ENCODE measurements at regions not wholly inside any gene's neighbourhood (a gene's known extent, or its start where the extent isn't known, plus 50 kb on each side); places are given as distances from the start of the nearest gene placed in this dataset.
"Not testable (repeated sequence)": the region's sequence is repeated elsewhere in the genome, so short reads cannot be mapped to it uniquely, and the experiment has no call there.

DNA sequence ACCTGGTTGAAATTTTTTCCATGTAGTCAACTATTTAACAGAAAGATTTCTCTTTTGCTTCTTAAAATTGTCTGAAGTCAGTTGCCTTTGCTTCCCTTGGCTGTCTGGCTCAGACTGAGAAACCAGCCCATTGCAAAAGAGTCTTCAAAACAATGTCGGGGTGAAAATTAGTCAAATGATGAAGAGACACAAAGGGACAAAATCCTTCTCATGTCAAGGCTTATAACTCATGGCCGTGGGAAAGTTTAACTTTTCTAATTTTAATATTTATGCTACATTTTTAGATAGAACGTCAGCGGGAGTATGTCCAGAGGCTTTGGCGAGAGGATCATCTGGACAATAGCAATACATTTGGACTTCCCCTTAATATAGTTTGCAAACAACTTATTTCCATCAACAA, 127.2 kb downstream of the CD164 start:
- no peaks in the 10 kb centered on the region for H3K27me3 ChIP-seq (ENCODE audit: insufficient read depth, insufficient read length)
- DNase-seq (ENCODE audit: low read depth, low spot score), result no peak

DNA sequence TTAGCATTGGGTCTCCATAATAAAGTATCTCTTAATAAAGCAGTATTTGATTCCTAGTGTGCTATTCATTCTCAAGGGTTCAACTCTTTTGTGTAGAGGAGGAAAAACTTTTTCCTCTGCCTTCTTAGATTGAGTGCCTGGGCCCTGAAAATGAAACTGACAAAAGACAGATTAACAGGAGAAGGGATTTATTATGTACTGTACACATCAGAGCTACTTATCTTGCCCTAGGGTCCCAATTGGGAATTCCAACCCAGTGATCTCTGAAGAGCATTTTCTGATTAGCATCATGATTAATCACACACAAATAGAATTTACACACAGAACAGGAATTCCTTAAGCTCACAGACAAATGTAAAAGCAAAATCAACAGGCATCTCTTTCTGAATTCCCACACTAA, 128.9 kb downstream of the CD164 start:
- Histone ChIP-seq H3K9ac (ENCODE audit: insufficient read length, low read depth) (no peak overlapping the region), H3K9me3 (ENCODE audit: insufficient read depth, low read length) (peaks cover 8% of the 10 kb centered on the region), H3K36me3 (ENCODE audit: insufficient read depth, insufficient read length, low read length) (peaks cover 17% of the 10 kb centered on the region), H3K4me1 (ENCODE audit: insufficient read depth, insufficient read length) (no peaks in the 10 kb centered on the region), H3K4me3 (ENCODE audit: insufficient read length, low read depth) (no peak overlapping the region), H3K27me3 (ENCODE audit: insufficient read depth, insufficient read length) (no peaks in the 10 kb centered on the region)
- TF ChIP-seq ZNF274 (IDR thresholded peaks at IDR 0.05; ENCODE audit: low read depth, low read length), result no peak
- TF ChIP-seq YY1 (IDR thresholded peaks at IDR 0.05; ENCODE audit: insufficient read depth, insufficient read length), result no peak
- no peak for TF ChIP-seq SUZ12 (IDR thresholded peaks at IDR 0.05; ENCODE audit: extremely low read depth, insufficient read depth, insufficient read length)
- no peak for DNase-seq (ENCODE audit: low read depth, low spot score)

More for the DNA sequence above, 127.2 kb downstream of the CD164 start:
- peaks cover 17% of the 10 kb centered on the region for H3K36me3 ChIP-seq (ENCODE audit: insufficient read depth, insufficient read length, low read length)
- peaks cover 8% of the 10 kb centered on the region for H3K9me3 ChIP-seq (ENCODE audit: insufficient read depth, low read length)
- no peaks in the 10 kb centered on the region for H3K4me1 ChIP-seq (ENCODE audit: insufficient read depth, insufficient read length)
- H3K9ac ChIP-seq (ENCODE audit: insufficient read length, low read depth), result no peak overlapping the region
- H3K4me3 ChIP-seq (ENCODE audit: insufficient read length, low read depth), result no peak overlapping the region
- no peak for TF ChIP-seq SUZ12 (IDR thresholded peaks at IDR 0.05; ENCODE audit: extremely low read depth, insufficient read depth, insufficient read length)
- no peak for TF ChIP-seq ZNF274 (IDR thresholded peaks at IDR 0.05; ENCODE audit: low read depth, low read length)
- TF ChIP-seq YY1 (IDR thresholded peaks at IDR 0.05; ENCODE audit: insufficient read depth, insufficient read length), result no peak

DNA sequence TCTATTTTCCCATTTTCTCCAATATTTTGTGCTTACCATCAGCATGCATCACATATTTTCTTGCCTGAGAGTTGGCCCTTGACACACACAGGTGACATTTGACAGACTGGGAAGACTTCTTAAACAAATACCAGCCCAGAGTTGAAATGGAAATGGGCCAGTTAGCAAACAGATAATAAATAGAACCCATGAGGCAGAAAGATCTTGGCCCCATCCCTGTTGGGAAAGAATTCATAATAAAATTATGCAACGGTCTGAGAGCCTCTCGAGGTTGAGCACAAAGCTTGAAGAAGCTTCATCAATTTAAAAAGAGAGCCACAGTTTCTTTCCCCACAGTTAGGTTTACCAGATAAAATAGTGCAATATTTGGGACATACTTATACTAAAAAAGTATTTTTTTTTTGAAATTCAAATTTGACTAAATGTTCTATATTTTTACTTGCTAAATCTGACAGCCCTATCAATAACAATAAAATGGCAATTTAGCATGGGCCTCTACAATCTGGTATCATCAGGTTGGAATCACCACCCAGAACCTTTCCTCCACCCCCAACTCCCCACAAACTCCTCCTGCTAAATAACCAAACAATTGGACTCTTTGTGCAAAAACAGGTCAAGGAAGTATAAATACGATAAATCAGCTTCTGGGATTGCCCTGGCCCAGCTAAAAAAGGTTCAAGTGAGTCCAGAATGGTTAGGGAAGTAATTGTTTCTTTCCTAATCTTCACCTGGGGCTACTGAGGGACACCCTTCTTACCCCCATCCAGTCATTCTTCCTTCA, 129.8 kb downstream of the CD164 start:
- TF ChIP-seq YY1 (IDR thresholded peaks at IDR 0.05; ENCODE audit: insufficient read depth, insufficient read length) (no peak), SUZ12 (IDR thresholded peaks at IDR 0.05; ENCODE audit: extremely low read depth, insufficient read depth, insufficient read length) (no peak), ZNF274 (IDR thresholded peaks at IDR 0.05; ENCODE audit: low read depth, low read length) (no peak)
- Histone ChIP-seq H3K27me3 (ENCODE audit: insufficient read depth, insufficient read length) (no peaks in the 10 kb centered on the region), H3K9me3 (ENCODE audit: insufficient read depth, low read length) (peaks cover 8% of the 10 kb centered on the region), H3K4me3 (ENCODE audit: insufficient read length, low read depth) (no peak overlapping the region), H3K9ac (ENCODE audit: insufficient read length, low read depth) (no peak overlapping the region), H3K4me1 (ENCODE audit: insufficient read depth, insufficient read length) (no peaks in the 10 kb centered on the region), H3K36me3 (ENCODE audit: insufficient read depth, insufficient read length, low read length) (peaks cover 14% of the 10 kb centered on the region)
- DNase-seq (ENCODE audit: low read depth, low spot score), result no peak

DNA sequence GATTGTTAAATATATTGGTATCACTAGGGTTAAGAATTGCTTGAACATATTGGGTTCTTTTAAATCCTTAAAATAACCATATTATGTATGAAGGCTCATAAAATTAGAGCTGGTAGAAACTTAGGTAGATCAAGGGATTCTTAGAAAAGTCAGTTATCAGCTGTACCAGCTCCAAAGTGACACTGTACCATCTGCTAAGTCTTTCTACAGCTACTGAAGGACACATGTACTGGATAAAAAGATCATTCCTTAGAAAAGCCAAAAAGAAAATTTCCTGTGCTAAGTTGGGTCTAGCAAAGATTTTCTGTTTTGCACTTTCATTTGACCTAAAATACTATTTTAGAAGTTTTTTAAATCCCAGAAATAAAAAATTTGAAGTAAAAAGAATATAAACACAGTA, 130.4 kb downstream of the CD164 start:
- no peak for DNase-seq (ENCODE audit: low read depth, low spot score)
- Histone ChIP-seq H3K9me3 (ENCODE audit: insufficient read depth, low read length) (peaks cover 8% of the 10 kb centered on the region), H3K27me3 (ENCODE audit: insufficient read depth, insufficient read length) (no peaks in the 10 kb centered on the region), H3K4me3 (ENCODE audit: insufficient read length, low read depth) (no peak overlapping the region), H3K4me1 (ENCODE audit: insufficient read depth, insufficient read length) (no peaks in the 10 kb centered on the region), H3K9ac (ENCODE audit: insufficient read length, low read depth) (no peak overlapping the region), H3K36me3 (ENCODE audit: insufficient read depth, insufficient read length, low read length) (peaks cover 12% of the 10 kb centered on the region)
- TF ChIP-seq SUZ12 (IDR thresholded peaks at IDR 0.05; ENCODE audit: extremely low read depth, insufficient read depth, insufficient read length) (no peak), ZNF274 (IDR thresholded peaks at IDR 0.05; ENCODE audit: low read depth, low read length) (no peak), YY1 (IDR thresholded peaks at IDR 0.05; ENCODE audit: insufficient read depth, insufficient read length) (no peak)

DNA sequence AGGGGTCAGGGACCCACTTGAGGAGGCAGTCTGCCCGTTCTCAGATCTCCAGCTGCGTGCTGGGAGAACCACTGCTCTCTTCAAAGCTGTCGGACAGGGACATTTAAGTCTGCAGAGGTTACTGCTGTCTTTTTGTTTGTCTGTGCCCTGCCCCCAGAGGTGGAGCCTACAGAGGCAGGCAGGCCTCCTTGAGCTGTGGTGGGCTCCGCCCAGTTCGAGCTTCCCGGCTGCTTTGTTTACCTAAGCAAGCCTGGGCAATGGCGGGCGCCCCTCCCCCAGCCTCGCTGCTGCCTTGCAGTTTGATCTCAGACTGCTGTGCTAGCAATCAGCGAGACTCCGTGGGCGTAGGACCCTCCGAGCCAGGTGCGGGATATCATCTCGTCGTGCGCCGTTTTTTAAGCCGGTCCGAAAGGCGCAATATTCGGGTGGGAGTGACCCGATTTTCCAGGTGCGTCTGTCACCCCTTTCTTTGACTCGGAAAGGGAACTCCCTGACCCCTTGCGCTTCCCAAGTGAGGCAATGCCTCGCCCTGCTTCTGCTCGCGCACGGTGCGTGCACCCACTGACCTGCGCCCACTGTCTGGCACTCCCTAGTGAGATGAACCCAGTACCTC, 131.6 kb downstream of the CD164 start:
- H3K9me3 ChIP-seq (ENCODE audit: insufficient read depth, low read length); H3K36me3 ChIP-seq (ENCODE audit: insufficient read depth, insufficient read length, low read length); H3K9ac ChIP-seq (ENCODE audit: insufficient read length, low read depth); H3K27me3 ChIP-seq (ENCODE audit: insufficient read depth, insufficient read length); H3K4me1 ChIP-seq (ENCODE audit: insufficient read depth, insufficient read length); DNase-seq (ENCODE audit: low read depth, low spot score): not testable (repeated sequence)
- peak overlapping the region; percentile 29 for H3K4me3 ChIP-seq (ENCODE audit: insufficient read length, low read depth)

DNA sequence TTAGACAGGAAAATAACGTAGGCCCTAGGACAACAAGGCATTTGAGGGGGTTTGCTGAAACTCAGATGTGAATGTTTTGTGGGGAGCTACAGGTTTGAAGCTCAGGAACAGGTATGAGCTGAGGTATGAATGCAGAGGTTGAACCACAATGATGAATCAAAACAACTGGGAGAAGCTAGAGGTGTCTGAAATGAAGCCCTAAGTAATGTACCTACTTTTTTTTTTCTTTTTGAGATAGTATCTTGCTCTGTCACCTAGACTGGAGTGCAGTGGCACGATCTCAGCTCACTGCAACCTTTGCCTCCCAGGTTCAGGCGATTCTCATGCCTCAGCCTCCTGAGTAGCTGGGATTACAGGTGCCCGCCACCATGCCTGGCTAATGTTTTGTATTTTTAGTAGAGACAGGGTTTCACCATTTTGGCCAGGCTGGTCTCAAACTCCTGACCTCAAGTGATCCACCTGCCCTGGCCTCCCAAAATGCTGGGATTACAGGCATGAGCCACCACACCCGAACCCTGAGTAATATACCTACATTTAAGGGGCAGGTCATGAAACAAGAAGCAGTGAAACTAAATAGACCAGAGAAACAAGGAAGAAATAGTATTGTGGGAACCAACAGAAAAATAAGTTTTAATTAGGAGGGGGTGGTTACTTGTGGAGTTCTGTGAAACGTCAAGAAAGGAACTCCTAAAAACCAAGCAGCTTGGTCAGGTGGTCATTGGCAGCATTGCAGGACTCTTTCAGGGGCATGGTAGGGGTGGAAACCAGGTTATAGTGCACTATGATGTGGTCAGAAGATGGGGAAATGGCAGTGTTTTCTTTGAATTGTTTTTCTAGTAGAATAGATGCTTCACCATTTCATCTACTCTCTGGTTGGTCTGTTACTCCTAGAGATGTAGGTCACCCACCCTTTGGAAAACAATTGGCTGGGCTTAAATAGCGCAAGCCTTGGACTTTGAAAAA, 138.1 kb downstream of the CD164 start:
- DNase-seq (ENCODE audit: low read depth, low spot score), result no peak
- no peaks in the 10 kb centered on the region for H3K9me3 ChIP-seq (ENCODE audit: insufficient read depth, low read length)
- H3K4me1 ChIP-seq (ENCODE audit: insufficient read depth, insufficient read length), result no peaks in the 10 kb centered on the region
- H3K27me3 ChIP-seq (ENCODE audit: insufficient read depth, insufficient read length), result no peaks in the 10 kb centered on the region
- H3K36me3 ChIP-seq (ENCODE audit: insufficient read depth, insufficient read length, low read length), result no peaks in the 10 kb centered on the region
- H3K9ac ChIP-seq (ENCODE audit: insufficient read length, low read depth), result no peak overlapping the region
- TF ChIP-seq SUZ12 (IDR thresholded peaks at IDR 0.05; ENCODE audit: extremely low read depth, insufficient read depth, insufficient read length) (no peak), YY1 (IDR thresholded peaks at IDR 0.05; ENCODE audit: insufficient read depth, insufficient read length) (no peak), ZNF274 (IDR thresholded peaks at IDR 0.05; ENCODE audit: low read depth, low read length) (no peak)
- H3K4me3 ChIP-seq (ENCODE audit: insufficient read length, low read depth), result no peak overlapping the region

DNA sequence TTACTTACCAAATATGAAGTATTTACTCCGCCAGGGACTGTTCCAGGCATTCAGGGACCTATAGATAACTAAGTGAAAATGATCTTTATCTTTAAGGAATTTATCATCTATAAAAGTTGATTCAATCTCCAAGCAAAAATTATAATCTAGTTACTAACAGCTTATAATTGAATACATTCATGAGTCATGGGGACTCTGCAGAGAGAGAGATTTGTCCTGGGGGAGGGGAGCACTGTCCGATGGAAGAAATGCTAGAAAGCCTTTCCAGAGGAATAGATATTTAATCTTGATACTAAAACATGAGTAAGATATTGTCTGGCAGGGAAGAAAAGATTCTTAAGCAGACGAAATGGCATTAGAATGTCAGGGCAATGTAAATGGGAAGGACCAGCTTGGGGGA, 139.3 kb downstream of the CD164 start:
- Histone ChIP-seq H3K9ac (ENCODE audit: insufficient read length, low read depth) (no peak overlapping the region), H3K36me3 (ENCODE audit: insufficient read depth, insufficient read length, low read length) (no peaks in the 10 kb centered on the region), H3K9me3 (ENCODE audit: insufficient read depth, low read length) (no peaks in the 10 kb centered on the region), H3K4me1 (ENCODE audit: insufficient read depth, insufficient read length) (no peaks in the 10 kb centered on the region), H3K4me3 (ENCODE audit: insufficient read length, low read depth) (no peak overlapping the region), H3K27me3 (ENCODE audit: insufficient read depth, insufficient read length) (no peaks in the 10 kb centered on the region)
- TF ChIP-seq ZNF274 (IDR thresholded peaks at IDR 0.05; ENCODE audit: low read depth, low read length) (no peak), SUZ12 (IDR thresholded peaks at IDR 0.05; ENCODE audit: extremely low read depth, insufficient read depth, insufficient read length) (no peak), YY1 (IDR thresholded peaks at IDR 0.05; ENCODE audit: insufficient read depth, insufficient read length) (no peak)
- no peak for DNase-seq (ENCODE audit: low read depth, low spot score)
